ENCODE measurements at regions not wholly inside any gene's neighbourhood (a gene's known extent, or its start where the extent isn't known, plus 50 kb on each side); places are given as distances from the start of the nearest gene placed in this dataset.

- DNase-seq (ENCODE audit: low read depth): no peak
- TF ChIP-seq, protein P1, sequence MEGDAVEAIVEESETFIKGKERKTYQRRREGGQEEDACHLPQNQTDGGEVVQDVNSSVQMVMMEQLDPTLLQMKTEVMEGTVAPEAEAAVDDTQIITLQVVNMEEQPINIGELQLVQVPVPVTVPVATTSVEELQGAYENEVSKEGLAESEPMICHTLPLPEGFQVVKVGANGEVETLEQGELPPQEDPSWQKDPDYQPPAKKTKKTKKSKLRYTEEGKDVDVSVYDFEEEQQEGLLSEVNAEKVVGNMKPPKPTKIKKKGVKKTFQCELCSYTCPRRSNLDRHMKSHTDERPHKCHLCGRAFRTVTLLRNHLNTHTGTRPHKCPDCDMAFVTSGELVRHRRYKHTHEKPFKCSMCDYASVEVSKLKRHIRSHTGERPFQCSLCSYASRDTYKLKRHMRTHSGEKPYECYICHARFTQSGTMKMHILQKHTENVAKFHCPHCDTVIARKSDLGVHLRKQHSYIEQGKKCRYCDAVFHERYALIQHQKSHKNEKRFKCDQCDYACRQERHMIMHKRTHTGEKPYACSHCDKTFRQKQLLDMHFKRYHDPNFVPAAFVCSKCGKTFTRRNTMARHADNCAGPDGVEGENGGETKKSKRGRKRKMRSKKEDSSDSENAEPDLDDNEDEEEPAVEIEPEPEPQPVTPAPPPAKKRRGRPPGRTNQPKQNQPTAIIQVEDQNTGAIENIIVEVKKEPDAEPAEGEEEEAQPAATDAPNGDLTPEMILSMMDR (conservative IDR thresholded peaks at IDR 0.05; ENCODE audit: low read length): no peak
- no peak overlapping the region for H3K4me3 ChIP-seq (ENCODE audit: low read length)
Observed at GRCh38 chr9:21597284-21597683, 115.2 kb upstream of the IFNE start.

- DNase-seq (ENCODE audit: low read depth): no peak
- TF ChIP-seq, protein P1 (conservative IDR thresholded peaks at IDR 0.05; ENCODE audit: low read length): no peak
- no peak overlapping the region for H3K4me3 ChIP-seq (ENCODE audit: low read length)
Observed at GRCh38 chr9:21598749-21599148, 116.6 kb upstream of the IFNE start.

GRCh38 chr9:21605489-21605931 lies 123.4 kb upstream of the IFNE start:
- DNase-seq (ENCODE audit: low read depth): peak; percentile 94
- TF ChIP-seq, protein P1 (conservative IDR thresholded peaks at IDR 0.05; ENCODE audit: low read length): 0 out of 2 replicates have a peak, but pooled peaks have one; percentile 8
- peak overlapping the region; percentile 9 for H3K4me3 ChIP-seq (ENCODE audit: low read length)

DNA sequence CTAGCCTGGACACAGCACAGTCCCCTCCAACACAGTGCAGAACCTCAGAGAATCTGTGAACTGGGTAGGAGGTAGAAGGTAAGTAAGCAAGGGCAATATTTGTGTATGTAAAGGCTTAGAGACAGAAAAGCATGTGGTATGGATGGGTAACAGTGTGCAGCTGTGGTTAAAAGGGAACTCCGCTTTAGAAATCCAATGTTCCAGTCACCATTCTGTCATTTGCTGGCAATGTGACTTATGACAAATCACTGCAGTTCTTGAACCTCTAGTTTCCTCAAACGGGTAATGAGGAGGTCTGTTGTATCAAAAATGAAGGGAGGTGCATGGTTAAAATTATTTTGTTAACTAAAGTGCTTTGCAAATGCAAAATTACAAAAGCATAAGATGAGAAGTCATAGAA lies 125.5 kb upstream of the IFNE start:
- peak; percentile 33 for DNase-seq (ENCODE audit: low read depth)
- no peak overlapping the region for H3K4me3 ChIP-seq (ENCODE audit: low read length)
- TF ChIP-seq, protein P1 (conservative IDR thresholded peaks at IDR 0.05; ENCODE audit: low read length): no peak

GRCh38 chr9:21608200-21608599 lies 126.1 kb upstream of the IFNE start:
- TF ChIP-seq, protein P1 (conservative IDR thresholded peaks at IDR 0.05; ENCODE audit: low read length): no peak
- no peak overlapping the region for H3K4me3 ChIP-seq (ENCODE audit: low read length)
- no peak for DNase-seq (ENCODE audit: low read depth)

DNA sequence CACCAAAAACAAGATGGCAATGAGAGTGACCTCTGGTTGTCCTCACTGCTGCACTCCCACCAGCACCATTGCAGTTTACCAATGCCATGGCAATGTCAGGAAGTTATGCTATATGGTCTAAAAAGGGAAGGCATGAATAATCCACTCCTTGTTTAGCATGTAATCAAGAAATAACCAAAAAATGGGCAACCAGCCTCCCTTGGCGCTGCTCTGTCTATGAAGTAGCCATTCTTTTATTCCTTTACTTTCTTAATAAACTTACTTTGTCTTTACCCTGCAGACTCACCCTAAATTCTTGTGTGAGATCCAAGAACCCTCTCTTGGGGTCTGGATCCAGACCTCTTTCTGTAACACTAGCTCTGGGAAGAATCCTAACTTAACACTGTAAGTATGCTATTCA lies 127.4 kb upstream of the IFNE start:
- no peak for DNase-seq (ENCODE audit: low read depth)
- TF ChIP-seq, protein P1 (conservative IDR thresholded peaks at IDR 0.05; ENCODE audit: low read length): no peak
- no peak overlapping the region for H3K4me3 ChIP-seq (ENCODE audit: low read length)

GRCh38 chr9:21611891-21612290 lies 129.8 kb upstream of the IFNE start:
- H3K4me3 ChIP-seq (ENCODE audit: low read length): no peak overlapping the region
- TF ChIP-seq, protein P1 (conservative IDR thresholded peaks at IDR 0.05; ENCODE audit: low read length): no peak
- no peak for DNase-seq (ENCODE audit: low read depth)
